ENCODE measurements at regions not wholly inside any gene's neighbourhood (a gene's known extent, or its start where the extent isn't known, plus 50 kb on each side); places are given as distances from the start of the nearest gene placed in this dataset.
"Not testable (repeated sequence)": the region's sequence is repeated elsewhere in the genome, so short reads cannot be mapped to it uniquely, and the experiment has no call there.

GRCh38 chr13:89212186-89212585, 1541.0 kb downstream of the SLITRK5 start:
- intact Hi-C loops (cut with DNase I) = no loop called here

GRCh38 chr13:89214185-89214584, 1543.0 kb downstream of the SLITRK5 start:
- 18 to 30% methylated on average over 1 of the region's 1 CpG for WGBS, 2 donors
- no peaks in the 10 kb centered on the region for H3K4me1 ChIP-seq
- DNase-seq = no peak
- H3K27ac ChIP-seq = no peak overlapping the region
- no peaks in the 10 kb centered on the region for H3K9me3 ChIP-seq
- H3K36me3 ChIP-seq = no peaks in the 10 kb centered on the region
- H3K4me3 ChIP-seq = no peak overlapping the region
- intact Hi-C loops (cut with DNase I) = no loop called here
- TF ChIP-seq CTCF (IDR thresholded peaks at IDR 0.05) = no peak
- H3K27me3 ChIP-seq = no peaks in the 10 kb centered on the region

More at GRCh38 chr13:89212186-89212585, 1541.0 kb downstream of the SLITRK5 start:
- H3K27me3 ChIP-seq = no peaks in the 10 kb centered on the region
- no peaks in the 10 kb centered on the region for H3K9me3 ChIP-seq
- no peak overlapping the region for H3K4me3 ChIP-seq
- no peak overlapping the region for H3K27ac ChIP-seq
- TF ChIP-seq CTCF (IDR thresholded peaks at IDR 0.05) = no peak
- no peak for TF ChIP-seq POLR2A (IDR thresholded peaks at IDR 0.05)
- H3K36me3 ChIP-seq = no peaks in the 10 kb centered on the region
- H3K4me1 ChIP-seq = no peaks in the 10 kb centered on the region
- 72 to 80% methylated on average over 1 of the region's 1 CpG for WGBS, 2 donors
- DNase-seq = no peak

GRCh38 chr13:89215319-89215718, 1544.1 kb downstream of the SLITRK5 start:
- H3K4me1 ChIP-seq; DNase-seq; H3K27ac ChIP-seq; H3K9me3 ChIP-seq; intact Hi-C loops (cut with DNase I); H3K4me3 ChIP-seq; H3K27me3 ChIP-seq; H3K36me3 ChIP-seq: not testable (repeated sequence)
- WGBS, 2 donors = 75 to 82% methylated on average over 13 of the region's 13 CpGs

GRCh38 chr13:89217813-89218212, 1546.6 kb downstream of the SLITRK5 start:
- Histone ChIP-seq H3K36me3 (no peaks in the 10 kb centered on the region), H3K27me3 (no peaks in the 10 kb centered on the region), H3K27ac (no peak overlapping the region), H3K9me3 (peaks cover 0 to 9% (median 6%) of the 10 kb centered on the region in 3 donors), H3K4me1 (no peaks in the 10 kb centered on the region), H3K4me3 (no peak overlapping the region)
- intact Hi-C loops (cut with DNase I) = no loop called here
- DNase-seq = no peak
- TF ChIP-seq POLR2A (IDR thresholded peaks at IDR 0.05) = no peak
- TF ChIP-seq CTCF (IDR thresholded peaks at IDR 0.05) = no peak

- Histone ChIP-seq H3K36me3 (no peaks in the 10 kb centered on the region), H3K9me3 (peaks cover 0 to 9% (median 6%) of the 10 kb centered on the region in 3 donors), H3K4me1 (no peaks in the 10 kb centered on the region), H3K27ac (no peak overlapping the region), H3K27me3 (no peaks in the 10 kb centered on the region), H3K4me3 (no peak overlapping the region)
- TF ChIP-seq CTCF (IDR thresholded peaks at IDR 0.05) = no peak
- intact Hi-C loops (cut with DNase I) = no loop called here
- no peak for DNase-seq
- WGBS, 2 donors = 50 to 55% methylated on average over 1 of the region's 1 CpG
These were observed 1550.5 kb downstream of the SLITRK5 start for GRCh38 chr13:89221557-89222158.

GRCh38 chr13:89227356-89227755, 1556.2 kb downstream of the SLITRK5 start:
- H3K9me3 ChIP-seq = peaks cover 0 to 3% (median 0%) of the 10 kb centered on the region in 3 donors
- 46 to 52% methylated on average over 4 of the region's 4 CpGs for WGBS, 2 donors
- H3K36me3 ChIP-seq = no peaks in the 10 kb centered on the region
- no peak for DNase-seq
- no peaks in the 10 kb centered on the region for H3K27me3 ChIP-seq
- no peak overlapping the region for H3K27ac ChIP-seq
- no peaks in the 10 kb centered on the region for H3K4me1 ChIP-seq
- TF ChIP-seq CTCF (IDR thresholded peaks at IDR 0.05) = no peak
- TF ChIP-seq POLR2A (IDR thresholded peaks at IDR 0.05) = no peak
- H3K4me3 ChIP-seq = no peak overlapping the region
- intact Hi-C loops (cut with DNase I) = no loop called here

All from esophagus squamous epithelium (tissue), 5 donors.